ENCODE measurements at regions not wholly inside any gene's neighbourhood (a gene's known extent, or its start where the extent isn't known, plus 50 kb on each side); places are given as distances from the start of the nearest gene placed in this dataset.

GRCh38 chr9:30116673-30117217, 2267.7 kb upstream of the ACO1 start:
- Histone ChIP-seq H3K36me3 (no peaks in the 10 kb centered on the region), H3K9me3 (replicated peaks) (peaks cover 28% of the 10 kb centered on the region), H3K27me3 (ENCODE audit: low read depth) (no peaks in the 10 kb centered on the region), H3K4me3 (no peak overlapping the region), H3K4me1 (no peaks in the 10 kb centered on the region), H3K27ac (replicated peaks) (no peak overlapping the region)
- TF ChIP-seq CTCF (IDR thresholded peaks at IDR 0.05; ENCODE audit: borderline replicate concordance), result no peak
- intact Hi-C loops (cut with micrococcal nuclease), result no loop called here
- no peak for DNase-seq

GRCh38 chr9:30120666-30121065, 2263.8 kb upstream of the ACO1 start:
- intact Hi-C loops (cut with micrococcal nuclease), result no loop called here
- H3K9me3 ChIP-seq (replicated peaks), result peaks cover 2% of the 10 kb centered on the region
- no peak for TF ChIP-seq CTCF (IDR thresholded peaks at IDR 0.05; ENCODE audit: borderline replicate concordance)
- no peaks in the 10 kb centered on the region for H3K36me3 ChIP-seq
- H3K27me3 ChIP-seq (ENCODE audit: low read depth), result no peaks in the 10 kb centered on the region
- H3K27ac ChIP-seq (replicated peaks), result no peak overlapping the region
- no peaks in the 10 kb centered on the region for H3K4me1 ChIP-seq
- H3K4me3 ChIP-seq, result no peak overlapping the region
- no peak for DNase-seq

GRCh38 chr9:30121611-30122010, 2262.8 kb upstream of the ACO1 start:
- intact Hi-C loops (cut with micrococcal nuclease), result no loop called here
- H3K27ac ChIP-seq (replicated peaks), result no peak overlapping the region

GRCh38 chr9:30125881-30126280, 2258.6 kb upstream of the ACO1 start:
- H3K27me3 ChIP-seq (ENCODE audit: low read depth), result no peaks in the 10 kb centered on the region
- no peak for DNase-seq
- intact Hi-C loops (cut with micrococcal nuclease), result loop anchor here (5.0 kb wide), 1 partner anchor 51 kb away; no protein-coding TSS in a partner anchor
- peaks cover 4% of the 10 kb centered on the region for H3K9me3 ChIP-seq (replicated peaks)
- no peak overlapping the region for H3K4me3 ChIP-seq
- no peak for TF ChIP-seq CTCF (IDR thresholded peaks at IDR 0.05; ENCODE audit: borderline replicate concordance)
- H3K36me3 ChIP-seq, result no peaks in the 10 kb centered on the region
- H3K4me1 ChIP-seq, result no peaks in the 10 kb centered on the region
- no peak overlapping the region for H3K27ac ChIP-seq (replicated peaks)

More at GRCh38 chr9:30121611-30122010, 2262.8 kb upstream of the ACO1 start:
- TF ChIP-seq CTCF (IDR thresholded peaks at IDR 0.05; ENCODE audit: borderline replicate concordance), result no peak
- H3K4me1 ChIP-seq, result no peaks in the 10 kb centered on the region
- H3K27me3 ChIP-seq (ENCODE audit: low read depth), result no peaks in the 10 kb centered on the region
- H3K4me3 ChIP-seq, result no peak overlapping the region
- no peaks in the 10 kb centered on the region for H3K36me3 ChIP-seq
- no peak for DNase-seq
- H3K9me3 ChIP-seq (replicated peaks), result peaks cover 2% of the 10 kb centered on the region

- Histone ChIP-seq H3K27me3 (ENCODE audit: low read depth) (no peaks in the 10 kb centered on the region), H3K27ac (replicated peaks) (no peak overlapping the region), H3K4me1 (no peaks in the 10 kb centered on the region), H3K9me3 (replicated peaks) (peaks cover 4% of the 10 kb centered on the region), H3K4me3 (no peak overlapping the region), H3K36me3 (no peaks in the 10 kb centered on the region)
- DNase-seq, result no peak
- TF ChIP-seq CTCF (IDR thresholded peaks at IDR 0.05; ENCODE audit: borderline replicate concordance), result no peak
- intact Hi-C loops (cut with micrococcal nuclease), result loop anchor here (5.0 kb wide), 1 partner anchor 50 kb away; no protein-coding TSS in a partner anchor
These were observed 2257.1 kb upstream of the ACO1 start for GRCh38 chr9:30127371-30127770.

Measured in left ventricle myocardium inferior (tissue), 1 donor.